SK-N-SH (cell line): ENCODE measurements at regions not wholly inside any gene's neighbourhood (a gene's known extent, or its start where the extent isn't known, plus 50 kb on each side); places are given as distances from the start of the nearest gene placed in this dataset.

Experiments
- CTCF ChIA-PET: fragments of 300-600, 350-600 bp; formaldehyde crosslinking; extraction: SDS; loops from one replicate; lab custom pipeline; 2021; lab: Yijun Ruan, JAX
- POLR2A ChIA-PET: fragments of 350-600 bp; sonication (Branson Sonifier 250); formaldehyde crosslinking; extraction: SDS; loops from one replicate; lab custom pipeline; 2020; ENCODE audit warnings: antibody characterized with exemption, inconsistent platforms; lab: Yijun Ruan, JAX
- DNase-seq: peaks from one replicate; pipeline ENCODE4 v3.0.0; 2012
- H2AFZ ChIP-seq: fragments of 200-600 bp; sonication (generic); 2 replicates; pipeline ENCODE4 v1.8.1; 2016; ENCODE audit warnings: antibody characterized with exemption, mild to moderate bottlenecking, low read depth
- H3F3A ChIP-seq: fragments of 200-600 bp; sonication (generic); replicated peaks from 2 replicates; pipeline ENCODE3; 2016; ENCODE audit warnings: antibody characterized with exemption, mild to moderate bottlenecking; ENCODE audit not compliant: insufficient read depth
- H3K27ac ChIP-seq, 2 experiments: fragments of 200-500 bp in 1 of 2; fragments of 200-600 bp in 1 of 2; sonication (Bioruptor generic) in 1 of 2; sonication (generic), shearing (Covaris generic) in 1 of 2; 2 replicates each; pipeline versions ENCODE4 v1.5.1 to v1.6.1; 2014 to 2016; ENCODE audit warnings: low read depth in 2 of 2, inconsistent platforms in 1 of 2, low read length in 1 of 2, mild to moderate bottlenecking in 1 of 2, mixed read lengths in 1 of 2
- H3K27me3 ChIP-seq: fragments of 200-600 bp; sonication (generic), shearing (Covaris generic); 2 replicates; pipeline ENCODE4 v1.6.1; 2016; ENCODE audit warnings: mixed run types; ENCODE audit not compliant: insufficient read depth
- H3K36me3 ChIP-seq, 2 experiments: fragments of 200-500 bp in 1 of 2; fragments of 200-600 bp in 1 of 2; sonication (Bioruptor generic) in 1 of 2; sonication (generic) in 1 of 2; replicated peaks in 1 of 2; 2 replicates each; pipeline versions ENCODE3 to v1.5.1; 2014 to 2016; ENCODE audit warnings: low read length in 1 of 2, mild to moderate bottlenecking in 1 of 2; ENCODE audit not compliant: insufficient read depth in 2 of 2, control insufficient read depth in 1 of 2
- H3K4me1 ChIP-seq, 2 experiments: fragments of 200-500 bp in 1 of 2; fragments of 200-600 bp in 1 of 2; sonication (Bioruptor generic) in 1 of 2; sonication (generic), shearing (Covaris generic) in 1 of 2; 2 replicates each; pipeline versions ENCODE4 v1.5.1 to v1.6.1; 2014 to 2016; ENCODE audit warnings: low read depth in 1 of 2, low read length in 1 of 2, mixed run types in 1 of 2; ENCODE audit not compliant: insufficient read depth in 2 of 2, control insufficient read depth in 1 of 2
- H3K4me2 ChIP-seq: fragments of 200-600 bp; sonication (generic), shearing (Covaris generic); 2 replicates; pipeline ENCODE4 v1.6.1; 2017; ENCODE audit warnings: mixed run types
- H3K4me3 ChIP-seq, 2 experiments: fragments of 200-500 bp in 1 of 2; fragments of 200-600 bp in 1 of 2; sonication (Bioruptor generic) in 1 of 2; sonication (generic), shearing (Covaris generic) in 1 of 2; 2 replicates each; pipeline versions ENCODE4 v1.5.1 to v1.8.1; 2014 to 2016; ENCODE audit warnings: low read depth in 2 of 2, inconsistent platforms in 1 of 2, low read length in 1 of 2, mild to moderate bottlenecking in 1 of 2, mixed read lengths in 1 of 2, moderate library complexity in 1 of 2
- H3K79me2 ChIP-seq: fragments of 200-600 bp; sonication (generic); 2 replicates; pipeline ENCODE4 v1.8.1; 2017; ENCODE audit warnings: mild to moderate bottlenecking; ENCODE audit not compliant: insufficient read depth
- H3K9ac ChIP-seq: fragments of 200-600 bp; sonication (generic); 2 replicates; pipeline ENCODE4 v1.6.1; 2017; ENCODE audit warnings: mixed run types
- H3K9me2 ChIP-seq: fragments of 200-600 bp; sonication (generic); 2 replicates; pipeline ENCODE4 v1.6.1; 2017; ENCODE audit warnings: mixed run types
- H3K9me3 ChIP-seq: fragments of 200-600 bp; sonication (generic); 2 replicates; pipeline ENCODE4 v1.6.1; 2017; ENCODE audit warnings: mixed run types, mild to moderate bottlenecking, moderate library complexity
- H4K20me1 ChIP-seq: fragments of 200-600 bp; sonication (generic); 2 replicates; pipeline ENCODE4 v1.6.1; 2017; ENCODE audit warnings: mild to moderate bottlenecking, mixed run types; ENCODE audit not compliant: insufficient read depth
- EP300 ChIP-seq, 2 experiments: IDR thresholded peaks; 2 replicates each; pipeline versions ENCODE4 v1.4.0 to v1.6.1; 2012; ENCODE audit warnings: borderline replicate concordance in 1 of 2, low read depth in 1 of 2, low read length in 1 of 2
- FOSL2 ChIP-seq: IDR thresholded peaks from 2 replicates; pipeline ENCODE4 v1.4.0; 2012; ENCODE audit warnings: low read depth, mild to moderate bottlenecking, moderate library complexity, borderline replicate concordance
- FOXJ3 ChIP-seq: sonication (generic); formaldehyde crosslinking; IDR thresholded peaks from 2 replicates; pipeline ENCODE4 v1.5.1; 2020; ENCODE audit warnings: mild to moderate bottlenecking, missing genetic modification reagents
- GATA2 ChIP-seq: sonication (generic); formaldehyde crosslinking; IDR thresholded peaks from 2 replicates; pipeline ENCODE4 v1.5.0; 2020; ENCODE audit warnings: mild to moderate bottlenecking, missing genetic modification reagents
- POLR2AphosphoS5 ChIP-seq: IDR thresholded peaks from 2 replicates; pipeline ENCODE4 v1.6.1; 2012; ENCODE audit warnings: low read depth, low read length
- REST ChIP-seq: IDR thresholded peaks from 2 replicates; pipeline ENCODE4 v1.6.1; 2012; ENCODE audit warnings: mild to moderate bottlenecking, low read depth, low read length, moderate library complexity
- TCF12 ChIP-seq: IDR thresholded peaks from 2 replicates; pipeline ENCODE4 v1.4.0; 2012
- USF1 ChIP-seq: IDR thresholded peaks from 2 replicates; pipeline ENCODE4 v1.4.0; 2012; ENCODE audit warnings: low read depth, borderline replicate concordance
- YY1 ChIP-seq: IDR thresholded peaks from 2 replicates; pipeline ENCODE4 v1.4.0; 2012; ENCODE audit warnings: low read depth, mild to moderate bottlenecking
- ZBTB33 ChIP-seq: IDR thresholded peaks from 2 replicates; pipeline ENCODE4 v1.4.0; 2012; ENCODE audit warnings: low read depth, borderline replicate concordance
- WGBS: methylation state at CpG from one replicate; pipeline ENCODE4 v1.1.6; 2017; ENCODE audit warnings: low lambda C conversion rate; 5-methylcytosine and 5-hydroxymethylcytosine counted together
- TF ChIP-seq, protein P1 (sequence below): IDR thresholded peaks from 2 replicates; pipeline ENCODE4 v1.4.0; 2012; ENCODE audit warnings: low read depth

- CTCF ChIA-PET: interaction anchor here (1.1 kb wide), 1 partner anchor 72 kb away, joined by 3 read pairs; no protein-coding TSS in a partner anchor
- H3K9me2 ChIP-seq: no peaks in the 10 kb centered on the region
- H3K4me2 ChIP-seq: no peak overlapping the region
- H3F3A ChIP-seq: no peaks in the 10 kb centered on the region
- 68% methylated on average over 1 of the region's 1 CpG for WGBS
- POLR2A ChIA-PET: no interaction called here
- no peaks in the 10 kb centered on the region for H3K27me3 ChIP-seq
- peaks cover 0 to 2% of the 10 kb centered on the region in 2 experiments; a peak in 1 of 4 replicates for H3K4me1 ChIP-seq
- TF ChIP-seq ZBTB33 (no peak), FOSL2 (0 out of 2 replicates have a peak, but pooled peaks have one; percentile 17)
- H2AFZ ChIP-seq: no peak overlapping the region
- H3K9me3 ChIP-seq: no peaks in the 10 kb centered on the region
- no peaks in the 10 kb centered on the region for H3K79me2 ChIP-seq
- no peaks in the 10 kb centered on the region for H4K20me1 ChIP-seq
- no peak overlapping the region for H3K9ac ChIP-seq
- DNase-seq: no peak
- H3K4me3 ChIP-seq: no peak overlapping the region
- no peaks in the 10 kb centered on the region for H3K36me3 ChIP-seq
- no peak overlapping the region for H3K27ac ChIP-seq
Measured at GRCh38 chr7:34247468-34247867, 342.1 kb downstream of the BMPER start.

DNA sequence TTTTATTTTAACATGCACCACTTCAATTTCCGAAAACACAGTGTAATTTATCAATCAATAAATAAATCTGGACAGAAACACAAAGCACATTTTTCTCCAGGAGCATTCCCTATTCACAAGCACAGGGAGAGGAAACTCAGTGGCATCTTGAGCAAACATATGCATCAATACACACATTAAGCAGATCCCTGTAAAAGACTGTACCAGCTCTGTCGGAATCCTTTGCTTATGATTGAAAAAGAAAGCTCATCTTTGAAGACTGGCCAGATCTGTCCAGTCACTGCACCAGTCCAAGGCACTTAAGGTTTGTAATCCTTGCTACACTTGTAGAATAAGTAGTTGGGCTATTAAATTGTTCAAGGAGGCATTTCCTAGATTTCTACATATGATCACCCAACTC lies 343.9 kb downstream of the BMPER start:
- ChIA-PET CTCF (interaction anchor here (1.0 to 1.5 kb wide), 2 partner anchors 13 to 35 kb away, joined by 3 to 4 read pairs; no protein-coding TSS in a partner anchor), POLR2A (no interaction called here)
- Histone ChIP-seq H3K9me2 (no peaks in the 10 kb centered on the region), H3K27ac (no peak overlapping the region), H2AFZ (no peak overlapping the region), H3K27me3 (no peaks in the 10 kb centered on the region), H3K36me3 (no peaks in the 10 kb centered on the region), H3K79me2 (no peaks in the 10 kb centered on the region), H3F3A (no peaks in the 10 kb centered on the region), H4K20me1 (no peaks in the 10 kb centered on the region), H3K9me3 (no peaks in the 10 kb centered on the region; the same call in 1 of the 2 replicates), H3K4me2 (no peak overlapping the region), H3K4me1 (no peaks in the 10 kb centered on the region), H3K9ac (no peak overlapping the region), H3K4me3 (no peak overlapping the region)
- 16% methylated on average over 2 of the region's 2 CpGs for WGBS
- no peak for DNase-seq
- TF ChIP-seq POLR2AphosphoS5 (no peak), TCF12 (peak; percentile 12; the same call in 1 of the 2 replicates)

- Histone ChIP-seq H3K27me3 (no peaks in the 10 kb centered on the region), H3K9ac (no peak overlapping the region; the same call in 1 of the 2 replicates), H3K4me1 (peaks cover 0 to 14% of the 10 kb centered on the region in 2 experiments; a peak in 3 of 4 replicates), H3K9me3 (no peaks in the 10 kb centered on the region), H4K20me1 (no peaks in the 10 kb centered on the region), H3F3A (peaks cover 13% of the 10 kb centered on the region), H3K79me2 (no peaks in the 10 kb centered on the region), H2AFZ (peak overlapping the region; percentile 39; the same call in 1 of the 2 replicates), H3K9me2 (no peaks in the 10 kb centered on the region), H3K27ac (peak overlapping the region in 1 of 2 experiments; percentile 91; a peak in 3 of 4 replicates), H3K36me3 (no peaks in the 10 kb centered on the region), H3K4me2 (peak overlapping the region; percentile 48), H3K4me3 (no peak overlapping the region)
- no peak for DNase-seq
- ChIA-PET POLR2A (no interaction called here), CTCF (no interaction called here)
- TF ChIP-seq YY1: peak; percentile 59; the same call in 1 of the 2 replicates
- no peak for TF ChIP-seq ZBTB33
- TF ChIP-seq USF1: peak; percentile 17; the same call in 1 of the 2 replicates
- TF ChIP-seq FOXJ3 (CRISPR knock-in tag): no peak
- no peak for TF ChIP-seq REST
- peak in 1 of 2 experiments; percentile 89; a peak in 2 of 4 replicates for TF ChIP-seq EP300 (IDR thresholded peaks at IDR 0.05; ENCODE audit: borderline replicate concordance in 1 of 2, low read depth in 1 of 2, low read length in 1 of 2)
- TF ChIP-seq, protein P1, sequence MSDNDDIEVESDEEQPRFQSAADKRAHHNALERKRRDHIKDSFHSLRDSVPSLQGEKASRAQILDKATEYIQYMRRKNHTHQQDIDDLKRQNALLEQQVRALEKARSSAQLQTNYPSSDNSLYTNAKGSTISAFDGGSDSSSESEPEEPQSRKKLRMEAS: peak; percentile 68
- peak; percentile 84 for TF ChIP-seq TCF12
- TF ChIP-seq FOSL2: peak; percentile 99
- no peak for TF ChIP-seq GATA2 (CRISPR knock-in tag)
Measured at GRCh38 chr7:34260279-34260678, 354.9 kb downstream of the BMPER start.
